SK-N-MC (cell line): ENCODE measurements at regions not wholly inside any gene's neighbourhood (a gene's known extent, or its start where the extent isn't known, plus 50 kb on each side); places are given as distances from the start of the nearest gene placed in this dataset.

ENCODE experiments used
- DNase-seq: peaks from one replicate; pipeline ENCODE4 v3.0.0-alpha.2; 2011; ENCODE audit warnings: low read depth, low spot score
- H3K27ac ChIP-seq: fragments of 200-600 bp; sonication (generic); 2 replicates; pipeline ENCODE4 v1.5.1; 2016; ENCODE audit warnings: mixed run types
- H3K36me3 ChIP-seq: fragments of 200-600 bp; sonication (generic); 2 replicates; pipeline ENCODE4 v1.6.1; 2017; ENCODE audit warnings: antibody characterized with exemption, low read length, mixed read lengths; ENCODE audit not compliant: insufficient read depth
- H3K4me3 ChIP-seq: fragments of 200-600 bp; sonication (generic); 2 replicates; pipeline ENCODE4 v1.5.1; 2016
- H3K9ac ChIP-seq: fragments of 200-600 bp; sonication (generic); 2 replicates; pipeline ENCODE4 v1.8.0; 2017; ENCODE audit warnings: mixed run types, mixed read lengths; ENCODE audit not compliant: insufficient read length
- H3K9me3 ChIP-seq: fragments of 200-600 bp; sonication (generic); 2 replicates; pipeline ENCODE4 v1.6.1; 2017; ENCODE audit warnings: low read depth, mild to moderate bottlenecking, antibody characterized with exemption, low read length, moderate library complexity, mixed read lengths
- EZH2 ChIP-seq: fragments of 200-600 bp; sonication (generic); IDR thresholded peaks from one replicate; pipeline ENCODE4 v1.6.1; 2017; ENCODE audit warnings: antibody characterized with exemption
- FOXP2 ChIP-seq: optimal IDR thresholded peaks from 2 replicates; pipeline ENCODE3; 2011; ENCODE audit warnings: mild to moderate bottlenecking, moderate library complexity; ENCODE audit not compliant: insufficient read depth; ENCODE audit errors: extremely low read length, control extremely low read depth
- POLR2AphosphoS5 ChIP-seq: IDR thresholded peaks from 2 replicates; pipeline ENCODE4 v1.6.1; 2012; ENCODE audit warnings: mild to moderate bottlenecking, low read depth, low read length, borderline replicate concordance

DNA sequence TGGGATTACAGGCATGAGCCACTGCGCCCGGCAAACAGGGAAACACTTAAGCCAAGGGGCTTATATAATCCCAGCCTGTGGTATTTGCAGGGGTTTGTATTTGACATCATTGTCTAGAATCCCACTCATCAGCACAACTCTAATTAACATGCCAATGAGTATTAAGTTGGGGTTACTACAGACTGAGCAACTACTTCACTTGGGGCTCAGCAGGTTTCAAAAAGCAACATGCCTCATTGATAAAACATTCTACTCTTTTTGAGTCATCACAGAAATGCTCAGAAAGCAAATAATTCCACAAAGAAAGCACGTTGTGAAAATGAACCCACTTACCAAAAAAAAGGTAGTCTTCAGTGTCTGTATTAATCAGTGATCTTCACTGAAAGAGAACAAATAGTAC is 236.9 kb upstream of the CELF2 start:
- Histone ChIP-seq H3K9me3 (no peaks in the 10 kb centered on the region), H3K27ac (no peak overlapping the region), H3K4me3 (no peak overlapping the region), H3K9ac (no peak overlapping the region), H3K36me3 (no peaks in the 10 kb centered on the region)
- TF ChIP-seq EZH2 = no peak
- no peak for DNase-seq

DNA sequence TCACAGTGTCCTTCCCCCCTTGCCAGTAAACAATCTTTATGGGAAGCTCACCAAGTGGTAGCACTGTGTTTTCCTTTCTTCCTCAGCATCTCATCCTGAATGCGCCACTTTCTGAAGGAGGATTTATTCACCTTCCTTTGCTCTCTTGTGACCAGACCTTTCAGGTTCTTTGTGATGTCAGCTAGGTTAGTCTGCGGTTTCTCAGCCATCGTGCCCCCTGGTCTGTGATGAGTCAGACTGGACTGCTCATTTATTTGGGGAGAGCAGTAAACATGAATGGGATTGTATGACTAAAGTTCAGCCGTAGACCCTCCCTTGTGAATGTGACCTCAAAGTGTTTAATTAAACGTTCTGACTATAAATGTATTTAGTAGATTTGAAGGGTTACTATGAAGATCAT is 235.1 kb upstream of the CELF2 start:
- H3K27ac ChIP-seq = no peak overlapping the region
- no peaks in the 10 kb centered on the region for H3K9me3 ChIP-seq
- DNase-seq = no peak
- no peak overlapping the region for H3K9ac ChIP-seq
- no peak overlapping the region for H3K4me3 ChIP-seq
- no peaks in the 10 kb centered on the region for H3K36me3 ChIP-seq
- TF ChIP-seq POLR2AphosphoS5 (no peak), FOXP2 (no peak), EZH2 (no peak)

DNA sequence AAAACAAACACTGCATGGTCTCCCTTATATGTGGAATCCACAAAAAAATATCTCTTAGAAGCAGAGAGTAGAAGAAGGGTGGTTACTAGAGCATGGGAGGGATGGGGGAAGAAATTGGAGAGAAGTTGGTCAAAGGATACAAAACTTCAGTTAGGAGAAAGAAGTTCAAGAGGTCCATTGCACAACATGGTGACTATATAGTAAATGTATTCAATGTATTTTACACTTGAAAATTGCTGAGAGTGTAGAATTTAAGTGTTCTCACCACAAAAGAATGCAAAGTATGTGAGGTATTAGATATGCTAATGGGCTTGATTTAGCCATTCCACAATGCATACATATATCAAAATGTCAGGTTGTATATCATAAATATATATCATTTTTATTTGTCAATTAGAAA is 232.0 kb upstream of the CELF2 start:
- Histone ChIP-seq H3K9ac (no peak overlapping the region), H3K27ac (peak overlapping the region; percentile 80; the same call in 1 of the 2 replicates), H3K9me3 (no peaks in the 10 kb centered on the region), H3K4me3 (no peak overlapping the region), H3K36me3 (no peaks in the 10 kb centered on the region)
- no peak for TF ChIP-seq EZH2
- no peak for TF ChIP-seq POLR2AphosphoS5
- TF ChIP-seq FOXP2 = no peak
- DNase-seq = no peak

DNA sequence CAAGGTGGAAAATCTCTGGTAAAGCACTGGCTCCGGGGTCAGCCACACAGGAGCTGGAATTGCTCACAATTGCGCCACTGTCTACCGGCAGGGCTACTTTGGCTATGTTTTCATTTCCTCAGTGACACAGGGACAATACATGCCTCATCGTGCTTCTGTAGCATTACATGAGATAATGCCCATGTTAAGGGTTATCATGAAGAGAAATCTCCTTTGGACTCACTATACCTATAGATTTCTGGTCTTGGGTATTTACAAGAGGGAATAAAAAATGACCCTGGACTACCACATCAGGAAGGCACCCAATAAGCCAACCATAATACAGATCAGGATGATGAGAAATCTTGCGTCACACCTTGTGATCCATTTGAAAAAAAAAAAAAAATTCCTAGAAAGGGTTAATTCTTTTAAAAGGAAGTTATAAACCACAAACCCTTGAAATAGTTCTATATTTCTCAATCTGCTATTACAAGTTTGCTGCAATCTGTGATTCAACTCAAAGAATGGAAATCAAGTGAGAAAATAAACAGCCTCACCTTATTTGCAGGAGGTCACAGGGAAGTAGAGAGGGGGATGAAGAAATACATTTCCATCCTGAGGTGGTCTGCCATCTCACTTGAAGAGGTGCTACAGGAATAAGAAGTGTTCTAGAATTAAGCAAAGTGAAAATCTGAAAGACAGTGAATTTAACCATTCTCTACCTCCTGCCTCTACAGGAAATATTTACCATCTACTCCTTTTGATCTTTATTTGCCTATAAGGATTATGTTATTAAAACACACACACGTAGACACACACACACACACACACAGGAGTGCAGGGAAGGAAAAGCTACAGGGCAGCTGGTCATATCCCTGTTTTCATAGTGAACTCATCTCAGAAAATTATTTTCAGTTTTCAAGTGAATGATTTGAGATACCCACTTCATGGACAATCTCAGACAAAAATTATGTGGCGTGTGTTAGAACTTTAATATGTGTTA is 231.3 kb upstream of the CELF2 start:
- Histone ChIP-seq H3K9ac (no peak overlapping the region), H3K9me3 (no peaks in the 10 kb centered on the region), H3K27ac (peak overlapping the region; percentile 54; the same call in 1 of the 2 replicates), H3K36me3 (no peaks in the 10 kb centered on the region), H3K4me3 (peak overlapping the region; percentile 48)
- DNase-seq = no peak
- TF ChIP-seq EZH2 = no peak
- no peak for TF ChIP-seq FOXP2
- no peak for TF ChIP-seq POLR2AphosphoS5

DNA sequence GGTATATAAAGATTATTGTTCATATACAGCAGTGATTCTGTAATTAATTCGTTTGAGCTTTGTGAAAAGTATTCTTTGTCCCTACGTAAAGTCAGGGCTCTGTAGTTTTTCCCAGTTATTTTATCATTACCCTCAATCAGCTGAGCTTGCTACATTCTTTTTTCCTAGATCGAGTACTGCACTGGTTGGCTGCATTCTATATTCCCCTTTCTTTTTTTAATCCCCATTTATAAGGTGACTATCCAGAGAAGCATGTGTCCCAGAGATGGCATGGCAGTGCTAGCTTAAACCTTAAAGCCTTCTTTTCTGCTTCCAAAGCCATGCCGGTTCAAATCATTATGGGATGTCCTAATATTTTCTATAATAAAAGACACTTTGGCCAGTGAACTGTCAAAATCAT is 230.1 kb upstream of the CELF2 start:
- no peak for DNase-seq
- no peaks in the 10 kb centered on the region for H3K9me3 ChIP-seq
- H3K36me3 ChIP-seq = no peaks in the 10 kb centered on the region
- no peak overlapping the region for H3K4me3 ChIP-seq
- no peak for TF ChIP-seq POLR2AphosphoS5
- no peak for TF ChIP-seq EZH2
- no peak for TF ChIP-seq FOXP2
- no peak overlapping the region for H3K9ac ChIP-seq
- no peak overlapping the region for H3K27ac ChIP-seq

DNA sequence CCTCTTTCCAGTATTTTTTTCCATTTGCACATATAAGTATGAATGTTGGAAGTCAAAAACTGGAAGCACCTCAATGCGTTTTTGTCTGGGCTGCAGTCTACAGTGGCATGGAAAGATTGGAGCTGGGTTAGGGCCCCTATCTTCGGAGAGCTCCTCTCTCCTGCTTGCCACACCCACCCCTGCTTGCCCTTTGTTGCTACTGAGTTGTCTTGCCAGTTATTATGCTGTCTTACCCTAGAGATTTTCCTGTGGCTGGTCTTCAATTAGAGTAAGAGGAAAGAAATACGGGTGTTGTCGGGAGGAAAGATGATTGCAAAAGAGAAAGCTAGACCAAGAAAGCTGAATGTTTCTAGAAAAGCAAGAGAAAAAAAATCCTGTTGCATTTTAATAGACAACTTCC is 228.9 kb upstream of the CELF2 start:
- Histone ChIP-seq H3K4me3 (no peak overlapping the region), H3K9me3 (no peaks in the 10 kb centered on the region), H3K36me3 (no peaks in the 10 kb centered on the region), H3K9ac (no peak overlapping the region), H3K27ac (no peak overlapping the region)
- DNase-seq = no peak
- TF ChIP-seq EZH2 = no peak
- no peak for TF ChIP-seq FOXP2
- no peak for TF ChIP-seq POLR2AphosphoS5

DNA sequence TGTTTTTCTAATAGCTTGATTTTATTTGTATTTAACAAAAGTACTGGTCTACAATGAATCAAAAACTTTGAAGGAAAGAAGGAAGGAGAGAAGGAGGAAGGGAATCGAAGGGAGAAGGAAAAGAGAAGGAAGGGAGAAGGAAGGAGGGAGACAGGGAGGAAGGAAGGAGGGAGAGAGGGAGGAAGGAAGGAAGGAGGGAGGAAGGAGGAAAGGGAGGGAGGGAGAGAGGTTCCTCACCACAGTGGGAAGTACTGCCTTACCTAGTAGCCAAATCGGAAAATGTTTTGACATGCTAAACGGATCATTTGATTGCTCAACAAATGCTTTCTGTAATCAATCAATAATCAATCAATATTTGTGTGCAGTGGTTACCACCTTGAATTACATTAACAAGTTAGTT is 225.8 kb upstream of the CELF2 start:
- TF ChIP-seq FOXP2 (no peak), EZH2 (no peak), POLR2AphosphoS5 (no peak)
- DNase-seq = no peak
- no peaks in the 10 kb centered on the region for H3K36me3 ChIP-seq
- H3K27ac ChIP-seq = no peak overlapping the region
- H3K9ac ChIP-seq = no peak overlapping the region
- no peaks in the 10 kb centered on the region for H3K9me3 ChIP-seq
- no peak overlapping the region for H3K4me3 ChIP-seq

DNA sequence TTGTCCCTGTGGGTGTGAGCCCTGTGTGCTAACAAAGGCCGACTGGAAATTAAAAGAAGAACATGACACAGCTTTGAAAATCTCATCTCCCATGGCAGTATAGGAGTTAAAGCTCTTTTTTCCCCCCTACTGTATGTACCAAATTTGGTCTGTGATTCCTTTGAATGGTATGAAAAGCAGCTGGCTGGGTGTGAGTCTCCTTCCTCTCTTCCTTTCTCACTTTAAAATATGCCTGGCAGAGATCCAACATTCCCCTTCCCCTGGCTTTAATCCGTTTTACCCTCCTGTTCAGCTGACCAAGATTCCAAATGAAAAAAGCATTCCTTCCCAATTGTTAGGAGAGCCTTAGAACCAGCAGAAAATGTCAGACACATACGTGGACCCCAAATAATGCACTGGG is 225.0 kb upstream of the CELF2 start:
- Histone ChIP-seq H3K9me3 (no peaks in the 10 kb centered on the region), H3K36me3 (no peaks in the 10 kb centered on the region), H3K4me3 (no peak overlapping the region), H3K9ac (no peak overlapping the region), H3K27ac (no peak overlapping the region)
- DNase-seq = no peak
- TF ChIP-seq POLR2AphosphoS5 (no peak), FOXP2 (no peak), EZH2 (no peak)

DNA sequence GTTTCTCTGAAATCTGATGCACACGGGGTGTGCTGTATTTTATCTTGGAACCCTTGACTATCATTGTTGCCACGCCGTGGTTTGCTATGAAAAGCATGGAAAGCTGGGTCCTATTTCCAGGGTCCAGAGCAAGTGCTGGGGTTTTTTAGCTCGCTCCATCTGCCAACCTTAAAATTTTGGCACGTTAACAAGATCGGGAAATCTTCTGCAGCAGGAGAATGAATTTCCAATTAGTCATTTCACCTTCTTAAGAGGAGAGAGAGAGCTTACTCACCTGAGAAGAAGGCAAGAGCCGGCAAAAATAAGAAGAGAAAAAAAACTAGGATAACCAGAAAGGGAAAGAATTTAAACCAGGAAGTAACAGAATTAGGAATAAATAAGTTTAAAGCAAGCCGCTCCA is 223.6 kb upstream of the CELF2 start:
- H3K9ac ChIP-seq = no peak overlapping the region
- no peak for TF ChIP-seq POLR2AphosphoS5
- no peak for TF ChIP-seq EZH2
- TF ChIP-seq FOXP2 = no peak
- no peak overlapping the region for H3K27ac ChIP-seq
- DNase-seq = no peak
- H3K4me3 ChIP-seq = no peak overlapping the region
- no peaks in the 10 kb centered on the region for H3K36me3 ChIP-seq
- no peaks in the 10 kb centered on the region for H3K9me3 ChIP-seq
